HEK293T (cell line): ENCODE measurements at regions not wholly inside any gene's neighbourhood (a gene's known extent, or its start where the extent isn't known, plus 50 kb on each side); places are given as distances from the start of the nearest gene placed in this dataset.

Experiments
- ARNT ChIP-seq: fragments of 450-650 bp; IDR thresholded peaks from 2 replicates; pipeline ENCODE4 v1.6.1; 2017; ENCODE audit warnings: mild to moderate bottlenecking
- BHLHE40 ChIP-seq: fragments of 450-650 bp; IDR thresholded peaks from 2 replicates; pipeline ENCODE4 v1.6.1; 2016; ENCODE audit warnings: mild to moderate bottlenecking, moderate library complexity, borderline replicate concordance
- CTBP1 ChIP-seq: fragments of 450-650 bp; IDR thresholded peaks from 2 replicates; pipeline ENCODE4 v1.6.1; 2016; ENCODE audit warnings: borderline replicate concordance
- FOXA1 ChIP-seq: fragments of 450-650 bp; IDR thresholded peaks from 2 replicates; pipeline ENCODE4 v1.6.1; 2016; ENCODE audit warnings: mild to moderate bottlenecking
- FOXK2 ChIP-seq: fragments of 450-650 bp; IDR thresholded peaks from 2 replicates; pipeline ENCODE4 v1.6.1; 2016; ENCODE audit warnings: mild to moderate bottlenecking
- FOXM1 ChIP-seq: fragments of 450-650 bp; IDR thresholded peaks from 2 replicates; pipeline ENCODE4 v1.6.1; 2017; ENCODE audit warnings: mild to moderate bottlenecking, borderline replicate concordance
- HDGF ChIP-seq: fragments of 450-650 bp; IDR thresholded peaks from 2 replicates; pipeline ENCODE4 v1.6.1; 2017; ENCODE audit warnings: antibody characterized with exemption, borderline replicate concordance
- LEF1 ChIP-seq: fragments of 450-650 bp; IDR thresholded peaks from 2 replicates; pipeline ENCODE4 v1.6.1; 2017; ENCODE audit warnings: mild to moderate bottlenecking, borderline replicate concordance
- SP1 ChIP-seq: fragments of 450-650 bp; IDR thresholded peaks from 2 replicates; pipeline ENCODE4 v1.6.1; 2017
- SUZ12 ChIP-seq: fragments of 450-650 bp; IDR thresholded peaks from 2 replicates; pipeline ENCODE4 v1.6.1; 2016; ENCODE audit warnings: mild to moderate bottlenecking
- TARDBP ChIP-seq: fragments of 450-650 bp; IDR thresholded peaks from 2 replicates; pipeline ENCODE4 v1.6.1; 2016
- ZNF384 ChIP-seq: fragments of 450-650 bp; IDR thresholded peaks from 2 replicates; pipeline ENCODE4 v1.6.1; 2016
- TF ChIP-seq, protein P1 (sequence below): fragments of 450-650 bp; IDR thresholded peaks from 2 replicates; pipeline ENCODE4 v1.6.1; 2016

DNA sequence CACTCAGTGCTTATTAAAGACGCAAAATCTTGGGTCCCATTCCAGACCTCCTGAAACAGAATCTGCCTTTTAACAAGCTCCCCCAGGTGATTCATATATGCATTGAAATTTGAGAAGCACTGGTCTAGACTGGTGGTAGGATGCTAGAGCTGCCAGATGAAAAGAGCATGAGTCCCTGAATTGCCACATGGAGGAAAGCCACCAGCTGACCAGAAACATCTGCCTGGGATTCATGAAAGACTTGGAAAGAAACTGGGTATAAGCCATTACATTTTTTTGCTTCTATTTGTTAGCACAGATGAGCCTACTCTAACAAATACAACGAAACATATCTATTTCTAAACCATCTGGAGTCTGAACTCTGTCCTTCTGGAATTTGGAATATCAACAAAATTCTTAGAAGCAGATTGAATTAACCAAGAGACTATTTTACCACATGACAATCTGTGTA, 228.9 kb downstream of the RBM43 start:
- TF ChIP-seq ZNF384 (no peak), LEF1 (no peak), FOXM1 (no peak), CTBP1 (no peak), SP1 (no peak), FOXA1 (no peak), HDGF (no peak), BHLHE40 (no peak), TARDBP (no peak), SUZ12 (no peak), ARNT (no peak), FOXK2 (no peak)
- TF ChIP-seq, protein P1, sequence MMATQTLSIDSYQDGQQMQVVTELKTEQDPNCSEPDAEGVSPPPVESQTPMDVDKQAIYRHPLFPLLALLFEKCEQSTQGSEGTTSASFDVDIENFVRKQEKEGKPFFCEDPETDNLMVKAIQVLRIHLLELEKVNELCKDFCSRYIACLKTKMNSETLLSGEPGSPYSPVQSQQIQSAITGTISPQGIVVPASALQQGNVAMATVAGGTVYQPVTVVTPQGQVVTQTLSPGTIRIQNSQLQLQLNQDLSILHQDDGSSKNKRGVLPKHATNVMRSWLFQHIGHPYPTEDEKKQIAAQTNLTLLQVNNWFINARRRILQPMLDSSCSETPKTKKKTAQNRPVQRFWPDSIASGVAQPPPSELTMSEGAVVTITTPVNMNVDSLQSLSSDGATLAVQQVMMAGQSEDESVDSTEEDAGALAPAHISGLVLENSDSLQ, result no peak
